Activated naive CD4-positive, alpha-beta T cell treated with anti-CD3 and anti-CD28 coated beads for 36 hours (primary cell): ENCODE measurements at regions not wholly inside any gene's neighbourhood (a gene's known extent, or its start where the extent isn't known, plus 50 kb on each side); places are given as distances from the start of the nearest gene placed in this dataset.

Source experiments
- CTCF ChIA-PET: fragments of 350-600 bp; sonication (Branson Sonifier 250); formaldehyde crosslinking; loops from one replicate; lab custom pipeline; 2021; ENCODE audit warnings: antibody characterized with exemption; lab: Charles Lee
- DNase-seq: peaks from one replicate; pipeline ENCODE4 v3.0.0-alpha.2; 2020
- H3K27ac Mint-ChIP-seq: one replicate; pipeline ENCODE4 v1.8.0; 2021; ENCODE audit warnings: mild to moderate bottlenecking, mixed read lengths
- H3K27me3 Mint-ChIP-seq: one replicate; pipeline ENCODE4 v1.8.0; 2021; ENCODE audit warnings: low read depth, mixed read lengths
- H3K36me3 Mint-ChIP-seq: one replicate; pipeline ENCODE4 v1.8.0; 2021; ENCODE audit warnings: low read depth, mixed read lengths
- H3K4me1 Mint-ChIP-seq: one replicate; pipeline ENCODE4 v1.8.0; 2021; ENCODE audit warnings: low read depth, mixed read lengths
- H3K4me3 Mint-ChIP-seq: one replicate; pipeline ENCODE4 v1.8.0; 2021; ENCODE audit warnings: mild to moderate bottlenecking, moderate library complexity, mixed read lengths
- H3K9me3 Mint-ChIP-seq: one replicate; pipeline ENCODE4 v1.8.0; 2021; ENCODE audit warnings: mixed read lengths
- intact Hi-C: fragments of 100-400 bp; cut with micrococcal nuclease; formaldehyde crosslinking; loops from one replicate; pipeline ENCODE4 v1.15.1; 2023

- Mint-ChIP-seq H3K27ac (no peak overlapping the region), H3K4me1 (no peaks in the 10 kb centered on the region)
- CTCF ChIA-PET: no interaction called here
These were observed 396.6 kb upstream of the NBEA start for GRCh38 chr13:34545461-34545860.

GRCh38 chr13:34546344-34547250 is 395.5 kb upstream of the NBEA start:
- H3K4me3 Mint-ChIP-seq: no peak overlapping the region
- no peaks in the 10 kb centered on the region for H3K9me3 Mint-ChIP-seq
- no peak for DNase-seq
- no peak overlapping the region for H3K27ac Mint-ChIP-seq
- no peaks in the 10 kb centered on the region for H3K36me3 Mint-ChIP-seq
- intact Hi-C loops: no loop called here
- peaks cover 6% of the 10 kb centered on the region for H3K27me3 Mint-ChIP-seq
- CTCF ChIA-PET: no interaction called here
- H3K4me1 Mint-ChIP-seq: no peaks in the 10 kb centered on the region

More at GRCh38 chr13:34545461-34545860, 396.6 kb upstream of the NBEA start:
- DNase-seq: no peak
- intact Hi-C loops: no loop called here
- no peaks in the 10 kb centered on the region for H3K9me3 Mint-ChIP-seq
- H3K36me3 Mint-ChIP-seq: no peaks in the 10 kb centered on the region
- H3K27me3 Mint-ChIP-seq: peaks cover 6% of the 10 kb centered on the region
- H3K4me3 Mint-ChIP-seq: no peak overlapping the region

GRCh38 chr13:34547929-34548328 is 394.1 kb upstream of the NBEA start:
- no peak overlapping the region for H3K4me3 Mint-ChIP-seq
- no peaks in the 10 kb centered on the region for H3K36me3 Mint-ChIP-seq
- no peaks in the 10 kb centered on the region for H3K4me1 Mint-ChIP-seq
- no peak for DNase-seq
- intact Hi-C loops: no loop called here
- CTCF ChIA-PET: no interaction called here
- H3K27ac Mint-ChIP-seq: no peak overlapping the region
- no peaks in the 10 kb centered on the region for H3K9me3 Mint-ChIP-seq
- H3K27me3 Mint-ChIP-seq: peaks cover 6% of the 10 kb centered on the region

- H3K36me3 Mint-ChIP-seq: no peaks in the 10 kb centered on the region
- no peak overlapping the region for H3K27ac Mint-ChIP-seq
- no peaks in the 10 kb centered on the region for H3K4me1 Mint-ChIP-seq
- intact Hi-C loops: no loop called here
- DNase-seq: no peak
- no peaks in the 10 kb centered on the region for H3K9me3 Mint-ChIP-seq
- H3K27me3 Mint-ChIP-seq: peaks cover 5% of the 10 kb centered on the region
- H3K4me3 Mint-ChIP-seq: no peak overlapping the region
- CTCF ChIA-PET: no interaction called here
These were observed 388.7 kb upstream of the NBEA start for GRCh38 chr13:34553376-34553775.

GRCh38 chr13:34555988-34556387 is 386.1 kb upstream of the NBEA start:
- H3K27me3 Mint-ChIP-seq: peaks cover 5% of the 10 kb centered on the region
- intact Hi-C loops: no loop called here
- no peak for DNase-seq
- no peaks in the 10 kb centered on the region for H3K4me1 Mint-ChIP-seq
- no peaks in the 10 kb centered on the region for H3K9me3 Mint-ChIP-seq
- no peak overlapping the region for H3K27ac Mint-ChIP-seq
- no peaks in the 10 kb centered on the region for H3K36me3 Mint-ChIP-seq
- CTCF ChIA-PET: no interaction called here
- no peak overlapping the region for H3K4me3 Mint-ChIP-seq

GRCh38 chr13:34561033-34561432 is 381.0 kb upstream of the NBEA start:
- CTCF ChIA-PET: no interaction called here
- Mint-ChIP-seq H3K4me1 (no peaks in the 10 kb centered on the region), H3K4me3 (no peak overlapping the region), H3K27me3 (peaks cover 9% of the 10 kb centered on the region), H3K27ac (no peak overlapping the region), H3K36me3 (no peaks in the 10 kb centered on the region), H3K9me3 (no peaks in the 10 kb centered on the region)
- DNase-seq: no peak
- intact Hi-C loops: no loop called here

GRCh38 chr13:34567597-34567996 is 374.5 kb upstream of the NBEA start:
- CTCF ChIA-PET: no interaction called here
- H3K27ac Mint-ChIP-seq: no peak overlapping the region
- H3K4me3 Mint-ChIP-seq: no peak overlapping the region
- intact Hi-C loops: no loop called here
- H3K27me3 Mint-ChIP-seq: no peaks in the 10 kb centered on the region
- no peak for DNase-seq
- H3K4me1 Mint-ChIP-seq: no peaks in the 10 kb centered on the region
- no peaks in the 10 kb centered on the region for H3K9me3 Mint-ChIP-seq
- H3K36me3 Mint-ChIP-seq: no peaks in the 10 kb centered on the region

- H3K27ac Mint-ChIP-seq: no peak overlapping the region
- no peaks in the 10 kb centered on the region for H3K36me3 Mint-ChIP-seq
- CTCF ChIA-PET: no interaction called here
- H3K27me3 Mint-ChIP-seq: no peaks in the 10 kb centered on the region
- no peaks in the 10 kb centered on the region for H3K4me1 Mint-ChIP-seq
- no peaks in the 10 kb centered on the region for H3K9me3 Mint-ChIP-seq
- intact Hi-C loops: no loop called here
- no peak overlapping the region for H3K4me3 Mint-ChIP-seq
- DNase-seq: no peak
These were observed 371.2 kb upstream of the NBEA start for GRCh38 chr13:34570698-34571353.

GRCh38 chr13:34571716-34572115 is 370.4 kb upstream of the NBEA start:
- H3K27ac Mint-ChIP-seq: no peak overlapping the region
- CTCF ChIA-PET: no interaction called here
- no peak overlapping the region for H3K4me3 Mint-ChIP-seq
- H3K36me3 Mint-ChIP-seq: no peaks in the 10 kb centered on the region
- intact Hi-C loops: no loop called here
- no peaks in the 10 kb centered on the region for H3K9me3 Mint-ChIP-seq
- no peaks in the 10 kb centered on the region for H3K4me1 Mint-ChIP-seq
- H3K27me3 Mint-ChIP-seq: no peaks in the 10 kb centered on the region
- no peak for DNase-seq

GRCh38 chr13:34577051-34577450 is 365.0 kb upstream of the NBEA start:
- CTCF ChIA-PET: no interaction called here
- intact Hi-C loops: no loop called here
- Mint-ChIP-seq H3K4me1 (no peaks in the 10 kb centered on the region), H3K4me3 (no peak overlapping the region), H3K27me3 (peaks cover 2% of the 10 kb centered on the region), H3K27ac (no peak overlapping the region), H3K9me3 (no peaks in the 10 kb centered on the region), H3K36me3 (no peaks in the 10 kb centered on the region)
- no peak for DNase-seq

GRCh38 chr13:34578471-34578870 is 363.6 kb upstream of the NBEA start:
- DNase-seq: no peak
- no peak overlapping the region for H3K4me3 Mint-ChIP-seq
- H3K9me3 Mint-ChIP-seq: no peaks in the 10 kb centered on the region
- H3K36me3 Mint-ChIP-seq: no peaks in the 10 kb centered on the region
- intact Hi-C loops: no loop called here
- CTCF ChIA-PET: no interaction called here
- H3K27me3 Mint-ChIP-seq: peaks cover 4% of the 10 kb centered on the region
- H3K27ac Mint-ChIP-seq: no peak overlapping the region
- H3K4me1 Mint-ChIP-seq: no peaks in the 10 kb centered on the region

GRCh38 chr13:34578917-34579316 is 363.2 kb upstream of the NBEA start:
- H3K4me3 Mint-ChIP-seq: no peak overlapping the region
- CTCF ChIA-PET: no interaction called here
- no peaks in the 10 kb centered on the region for H3K9me3 Mint-ChIP-seq

GRCh38 chr13:34583181-34583580 is 358.9 kb upstream of the NBEA start:
- CTCF ChIA-PET: no interaction called here
- DNase-seq: no peak
- intact Hi-C loops: no loop called here
- H3K4me1 Mint-ChIP-seq: no peaks in the 10 kb centered on the region
- no peaks in the 10 kb centered on the region for H3K9me3 Mint-ChIP-seq
- peaks cover 4% of the 10 kb centered on the region for H3K27me3 Mint-ChIP-seq
- no peak overlapping the region for H3K4me3 Mint-ChIP-seq
- H3K36me3 Mint-ChIP-seq: no peaks in the 10 kb centered on the region
- H3K27ac Mint-ChIP-seq: no peak overlapping the region

More at GRCh38 chr13:34578917-34579316, 363.2 kb upstream of the NBEA start:
- peaks cover 4% of the 10 kb centered on the region for H3K27me3 Mint-ChIP-seq
- H3K27ac Mint-ChIP-seq: no peak overlapping the region
- no peak for DNase-seq
- H3K36me3 Mint-ChIP-seq: no peaks in the 10 kb centered on the region
- H3K4me1 Mint-ChIP-seq: no peaks in the 10 kb centered on the region
- intact Hi-C loops: no loop called here
